Endothelial cell of umbilical vein (primary cell): ENCODE measurements at regions not wholly inside any gene's neighbourhood (a gene's known extent, or its start where the extent isn't known, plus 50 kb on each side); places are given as distances from the start of the nearest gene placed in this dataset.

Experiments used
- BruUV-seq: library from RNA; stranded (reverse); fragments of 400-500 nt; replicated peaks from 2 replicates; lab custom pipeline; 2021; lab: Mats Ljungman, UMichigan
- CTCF ChIA-PET: fragments of 300-600, 350-600 bp; sonication (Branson Sonifier 250); formaldehyde crosslinking; loops from one replicate; lab custom pipeline; 2021; ENCODE audit warnings: antibody characterized with exemption, inconsistent platforms; lab: Charles Lee
- POLR2A ChIA-PET: fragments of 300-600, 350-600 bp; sonication (Branson Sonifier 250); formaldehyde crosslinking; loops from one replicate; lab custom pipeline; 2021; ENCODE audit warnings: antibody characterized with exemption, inconsistent platforms; lab: Charles Lee
- DNase-seq: peaks from one replicate; pipeline ENCODE4 v3.0.0-alpha.2; 2011; ENCODE audit warnings: low read depth, low spot score
- FAIRE-seq: peaks from 2 replicates; lab custom pipeline; 2011; peaks lifted over from hg19 to GRCh38; lab: Jason Lieb, UNC
- H2AFZ ChIP-seq: 2 replicates; pipeline ENCODE4 v1.6.0; 2012; ENCODE audit warnings: low read depth, low read length, control low read depth, inconsistent platforms
- H3K27ac ChIP-seq: 2 replicates; pipeline ENCODE4 v1.5.1; 2011; ENCODE audit warnings: low read depth, mild to moderate bottlenecking, control low read depth, low read length, moderate library complexity; ENCODE audit not compliant: insufficient read depth
- H3K27me3 ChIP-seq, 2 experiments: 2 replicates each; pipeline versions ENCODE4 v1.6.0 to v1.6.1; 2011; ENCODE audit warnings: low read length in 2 of 2, mixed read lengths in 1 of 2; ENCODE audit not compliant: control insufficient read depth in 2 of 2, insufficient read depth in 2 of 2
- H3K36me3 ChIP-seq, 2 experiments: 2 replicates in 1 of 2; 3 replicates in 1 of 2; pipeline ENCODE4 v1.5.1; 2011; ENCODE audit warnings: low read length in 2 of 2, mild to moderate bottlenecking in 1 of 2, moderate library complexity in 1 of 2; ENCODE audit not compliant: control insufficient read depth in 2 of 2, insufficient read depth in 2 of 2; ENCODE audit errors: extremely low read depth in 1 of 2
- H3K4me1 ChIP-seq: 3 replicates; pipeline ENCODE4 v1.5.1; 2011; ENCODE audit warnings: mild to moderate bottlenecking, low read length; ENCODE audit not compliant: control insufficient read depth, insufficient read depth; ENCODE audit errors: extremely low read depth
- H3K4me2 ChIP-seq: 2 replicates; pipeline ENCODE4 v1.6.1; 2011; ENCODE audit warnings: low read length, control low read depth, mixed read lengths; ENCODE audit not compliant: insufficient read depth
- H3K4me3 ChIP-seq, 3 experiments: fragments of 200-600 bp in 1 of 3; sonication (generic), shearing (Covaris generic) in 1 of 3; replicated peaks in 1 of 3; 2 replicates each; pipeline ENCODE4 v1.5.1; 2011 to 2016; ENCODE audit warnings: control low read depth in 3 of 3, low read length in 3 of 3, mild to moderate bottlenecking in 2 of 3, inconsistent platforms in 1 of 3, low read depth in 1 of 3, moderate library complexity in 1 of 3; ENCODE audit not compliant: insufficient read depth in 1 of 3
- H3K79me2 ChIP-seq: 2 replicates; pipeline ENCODE4 v1.6.0; 2012; ENCODE audit warnings: low read length, inconsistent platforms; ENCODE audit not compliant: control insufficient read depth, insufficient read depth
- H3K9ac ChIP-seq: replicated peaks from 2 replicates; pipeline ENCODE3; 2011; ENCODE audit warnings: low read length, control low read depth; ENCODE audit not compliant: insufficient read depth; ENCODE audit errors: extremely low read depth
- H3K9me1 ChIP-seq: replicated peaks from 3 replicates; pipeline ENCODE4 v1.6.0; 2011; ENCODE audit warnings: mild to moderate bottlenecking, low read length; ENCODE audit not compliant: control insufficient read depth, insufficient read depth; ENCODE audit errors: extremely low read depth
- H3K9me3 ChIP-seq: replicated peaks from 2 replicates; pipeline ENCODE4 v1.5.1; 2012; ENCODE audit warnings: low read length, inconsistent platforms; ENCODE audit not compliant: control insufficient read depth, insufficient read depth
- H4K20me1 ChIP-seq: replicated peaks from 2 replicates; pipeline ENCODE3; 2011; ENCODE audit warnings: mild to moderate bottlenecking, low read length; ENCODE audit not compliant: control insufficient read depth, insufficient read depth; ENCODE audit errors: extremely low read depth
- CTCF ChIP-seq, 2 donors: IDR thresholded peaks; 1 replicate in 1 of 2; 2 replicates in 1 of 2; pipeline ENCODE4 v1.5.1; 2011; ENCODE audit warnings: low read length in 2 of 2, mild to moderate bottlenecking in 2 of 2, moderate library complexity in 2 of 2, control low read depth in 1 of 2, inconsistent platforms in 1 of 2, low read depth in 1 of 2; ENCODE audit not compliant: insufficient read depth in 1 of 2; ENCODE audit errors: extremely low read depth in 1 of 2
- EZH2 ChIP-seq: IDR thresholded peaks from 2 replicates; pipeline ENCODE4 v1.6.1; 2012; ENCODE audit warnings: borderline replicate concordance, low read depth, mild to moderate bottlenecking, moderate library complexity, low read length, inconsistent platforms; ENCODE audit not compliant: severe bottlenecking
- FOS ChIP-seq: IDR thresholded peaks from 2 replicates; pipeline ENCODE4 v1.6.1; 2011; ENCODE audit warnings: mild to moderate bottlenecking, low read length, moderate library complexity, borderline replicate concordance; ENCODE audit not compliant: insufficient read depth
- GATA2 ChIP-seq: IDR thresholded peaks from 2 replicates; pipeline ENCODE4 v1.7.0; 2011; ENCODE audit warnings: low read depth, mild to moderate bottlenecking, moderate library complexity, mixed read lengths, low read length; ENCODE audit not compliant: insufficient read length, insufficient read depth
- JUN ChIP-seq: IDR thresholded peaks from 2 replicates; pipeline ENCODE4 v1.6.1; 2011; ENCODE audit warnings: borderline replicate concordance, low read depth; ENCODE audit not compliant: insufficient read length, insufficient read depth
- MYC ChIP-seq: IDR thresholded peaks from one replicate; pipeline ENCODE4 v1.6.1; 2011; ENCODE audit warnings: mild to moderate bottlenecking, low read depth, low read length
- POLR2A ChIP-seq: IDR thresholded peaks from 2 replicates; pipeline ENCODE4 v1.6.1; 2012; ENCODE audit warnings: low read depth, mild to moderate bottlenecking, control low read depth, low read length
- POLR2AphosphoS5 ChIP-seq: IDR thresholded peaks from 2 replicates; pipeline ENCODE4 v1.6.1; 2012; ENCODE audit warnings: low read depth, mild to moderate bottlenecking, control low read depth, low read length, moderate library complexity; ENCODE audit not compliant: insufficient read depth
- dilution Hi-C: fragments of 300-500 bp; cut with MboI; formaldehyde crosslinking; loops from one replicate; pipeline ENCODE4 v1.15.0; 2019; ENCODE audit warnings: low sequenced_read_pairs; ENCODE audit not compliant: extremely low pct_ligation_motif_present
- intact Hi-C: fragments of 100-400 bp; cut with micrococcal nuclease; formaldehyde crosslinking; loops from one replicate; pipeline ENCODE4 v1.10.0; 2022
- TF ChIP-seq, protein P1 (sequence below): IDR thresholded peaks from 2 replicates; pipeline ENCODE4 v1.6.1; 2011; ENCODE audit not compliant: insufficient read depth, insufficient read length

DNA sequence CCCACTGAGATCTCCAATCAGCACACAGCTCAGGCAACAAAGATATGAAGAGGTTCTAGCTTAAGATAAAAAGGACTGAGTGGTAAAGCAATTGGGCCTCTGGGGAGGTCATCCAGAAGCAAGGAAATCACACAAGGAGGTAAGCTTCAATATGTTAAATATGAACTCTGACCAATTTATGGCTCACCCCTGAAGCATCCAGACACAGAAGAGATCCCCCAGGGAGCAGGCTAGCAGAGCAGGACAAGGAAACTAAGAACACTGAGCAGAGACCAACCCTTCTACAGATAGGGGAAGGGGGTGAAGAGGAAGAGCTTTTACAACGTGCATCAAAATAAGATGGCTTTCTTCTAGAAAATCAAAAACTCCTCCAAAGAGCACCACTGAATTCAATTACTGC, 616.2 kb downstream of the DNAH5 start:
- Histone ChIP-seq H4K20me1 (no peaks in the 10 kb centered on the region), H3K9me3 (no peaks in the 10 kb centered on the region), H2AFZ (no peak overlapping the region), H3K79me2 (no peaks in the 10 kb centered on the region), H3K9ac (no peak overlapping the region), H3K4me1 (no peaks in the 10 kb centered on the region), H3K27me3 (no peaks in the 10 kb centered on the region), H3K27ac (no peak overlapping the region), H3K36me3 (no peaks in the 10 kb centered on the region), H3K4me3 (no peak overlapping the region), H3K4me2 (no peak overlapping the region), H3K9me1 (no peaks in the 10 kb centered on the region)
- dilution Hi-C loops (no loop called here), intact Hi-C loops (no loop called here)
- TF ChIP-seq, protein P1, sequence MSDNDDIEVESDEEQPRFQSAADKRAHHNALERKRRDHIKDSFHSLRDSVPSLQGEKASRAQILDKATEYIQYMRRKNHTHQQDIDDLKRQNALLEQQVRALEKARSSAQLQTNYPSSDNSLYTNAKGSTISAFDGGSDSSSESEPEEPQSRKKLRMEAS: no peak
- TF ChIP-seq POLR2A (no peak), POLR2AphosphoS5 (no peak), FOS (no peak), CTCF (IDR thresholded peaks at IDR 0.05; ENCODE audit: extremely low read depth in 1 of 2, insufficient read depth in 1 of 2, low read depth in 1 of 2, low read length in 2 of 2) (no peak), GATA2 (no peak), JUN (no peak), MYC (no peak), EZH2 (no peak)
- no peak for FAIRE-seq
- BruUV-seq: no TSS peak
- DNase-seq: no peak
- CTCF ChIA-PET: no interaction called here
- POLR2A ChIA-PET: no interaction called here
